Fibroblast of skin of scalp (primary cell): ENCODE measurements at regions not wholly inside any gene's neighbourhood (a gene's known extent, or its start where the extent isn't known, plus 50 kb on each side); places are given as distances from the start of the nearest gene placed in this dataset.

Source experiments
- DNase-seq: peaks from one replicate; pipeline ENCODE4 v3.0.0-alpha.2; 2013

- no peak for DNase-seq
Observed at GRCh38 chr3:25049304-25049703, 378.8 kb upstream of the RARB start.

- no peak for DNase-seq
Observed at GRCh38 chr3:25053360-25053759, 374.7 kb upstream of the RARB start.

GRCh38 chr3:25056036-25056755 is 371.9 kb upstream of the RARB start:
- no peak for DNase-seq

- no peak for DNase-seq
Observed at GRCh38 chr3:25056803-25057351, 371.2 kb upstream of the RARB start.

GRCh38 chr3:25057379-25057778 is 370.7 kb upstream of the RARB start:
- DNase-seq = no peak

- DNase-seq = no peak
Observed at GRCh38 chr3:25064681-25065080, 363.4 kb upstream of the RARB start.

GRCh38 chr3:25069970-25070369 is 358.1 kb upstream of the RARB start:
- no peak for DNase-seq

- DNase-seq = no peak
Observed at GRCh38 chr3:25071846-25072245, 356.2 kb upstream of the RARB start.

- no peak for DNase-seq
Observed at GRCh38 chr3:25073423-25073822, 354.6 kb upstream of the RARB start.

- DNase-seq = no peak
Observed at GRCh38 chr3:25074149-25074548, 353.9 kb upstream of the RARB start.

- peak; percentile 63 for DNase-seq
Observed at GRCh38 chr3:25080461-25080860, 347.6 kb upstream of the RARB start.

- peak; percentile 28 for DNase-seq
Observed at GRCh38 chr3:25084016-25084415, 344.0 kb upstream of the RARB start.

GRCh38 chr3:25086721-25087120 is 341.3 kb upstream of the RARB start:
- DNase-seq = no peak

- peak; percentile 45 for DNase-seq
Observed at GRCh38 chr3:25088284-25088683, 339.8 kb upstream of the RARB start.

GRCh38 chr3:25090698-25091453 is 337.2 kb upstream of the RARB start:
- peak; percentile 38 for DNase-seq

GRCh38 chr3:25091934-25092333 is 336.1 kb upstream of the RARB start:
- DNase-seq = no peak

GRCh38 chr3:25094932-25095685 is 333.0 kb upstream of the RARB start:
- peak; percentile 29 for DNase-seq

- no peak for DNase-seq
Observed at GRCh38 chr3:25096536-25096935, 331.5 kb upstream of the RARB start.

- no peak for DNase-seq
Observed at GRCh38 chr3:25097023-25097422, 331.0 kb upstream of the RARB start.

GRCh38 chr3:25099666-25100065 is 328.4 kb upstream of the RARB start:
- no peak for DNase-seq

GRCh38 chr3:25103391-25103790 is 324.7 kb upstream of the RARB start:
- DNase-seq = no peak

GRCh38 chr3:25107918-25108617 is 320.0 kb upstream of the RARB start:
- no peak for DNase-seq

GRCh38 chr3:25110642-25111041 is 317.4 kb upstream of the RARB start:
- no peak for DNase-seq
